NCI-H2171 treated with DMSO at 0.1 percent for 48 hours (cell line): ENCODE measurements at regions not wholly inside any gene's neighbourhood (a gene's known extent, or its start where the extent isn't known, plus 50 kb on each side); places are given as distances from the start of the nearest gene placed in this dataset.
"Not testable (repeated sequence)": the region's sequence is repeated elsewhere in the genome, so short reads cannot be mapped to it uniquely, and the experiment has no call there.

ENCODE experiments used
- DNase-seq: peaks from one replicate; lab custom pipeline; 2025; lab: John Stamatoyannopoulos, UW

DNA sequence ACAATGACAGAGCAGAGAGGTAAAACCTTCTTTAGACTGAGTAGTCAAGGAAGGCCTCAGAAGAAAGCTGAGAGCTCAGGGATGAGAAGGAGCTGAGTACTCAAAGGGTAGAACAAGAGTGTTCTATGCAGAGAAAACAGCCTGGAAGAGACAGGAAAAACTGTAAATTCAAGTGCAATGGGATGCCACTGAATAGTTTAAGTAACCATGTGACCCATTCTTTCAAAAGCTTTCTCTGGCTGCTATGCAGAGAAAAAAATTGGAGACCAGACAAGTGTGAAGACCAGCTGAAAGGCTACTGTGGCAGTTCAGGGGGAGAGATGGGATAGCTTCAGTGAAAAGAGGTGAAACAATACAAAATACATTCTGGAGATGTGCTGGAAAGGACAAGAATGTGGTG is 61.3 kb upstream of the RNF38 start:
- DNase-seq: no peak

DNA sequence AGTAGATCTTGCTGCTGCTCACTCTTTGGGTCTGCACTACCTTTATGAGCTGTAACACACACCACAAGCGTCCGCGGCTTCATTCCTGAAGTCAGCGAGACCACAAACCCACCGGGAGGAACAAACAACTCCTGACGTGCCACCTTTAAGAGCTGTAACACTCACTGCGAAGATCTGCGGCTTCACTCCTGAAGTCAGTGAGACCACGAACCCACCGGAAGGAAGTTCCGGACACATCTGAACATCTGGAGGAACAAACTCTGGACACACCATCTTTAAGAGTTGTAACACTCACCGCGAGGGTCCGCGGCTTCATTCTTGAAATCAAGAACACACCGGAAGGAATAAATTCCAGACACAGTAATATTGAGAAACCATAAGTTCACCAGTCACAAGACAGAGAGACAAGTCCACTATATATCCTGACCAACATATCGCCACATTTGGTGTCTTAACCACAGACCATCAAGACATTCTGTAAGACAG is 58.4 kb upstream of the RNF38 start:
- DNase-seq: not testable (repeated sequence)

DNA sequence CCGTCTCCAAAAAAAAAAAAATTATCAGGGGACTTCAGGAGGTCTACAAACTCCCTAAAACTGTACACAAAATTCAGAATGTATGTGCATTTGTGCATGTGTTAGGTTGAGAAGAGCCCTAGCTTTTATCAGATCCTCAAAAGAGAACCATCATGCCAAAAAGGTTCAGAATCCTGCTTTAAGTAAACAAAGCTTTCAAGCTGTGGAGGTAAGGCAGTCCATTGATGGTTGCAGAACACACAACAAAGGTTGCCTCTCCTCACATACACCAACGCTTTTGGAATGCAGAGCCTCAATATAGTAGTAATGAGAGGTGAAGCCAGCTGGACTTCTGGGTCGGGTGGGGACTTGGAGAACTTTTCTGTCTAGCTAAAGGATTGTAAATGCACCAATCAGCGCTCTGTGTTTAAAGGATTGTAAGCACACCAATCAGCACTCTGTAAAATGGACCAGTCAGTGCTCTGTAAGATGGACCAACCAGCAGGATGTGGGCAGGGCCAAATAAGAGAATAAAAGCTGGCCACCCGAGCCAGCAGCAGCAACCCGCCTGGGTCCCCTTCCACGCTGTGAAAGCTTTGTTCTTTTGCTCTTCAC is 57.9 kb upstream of the RNF38 start:
- no peak for DNase-seq

DNA sequence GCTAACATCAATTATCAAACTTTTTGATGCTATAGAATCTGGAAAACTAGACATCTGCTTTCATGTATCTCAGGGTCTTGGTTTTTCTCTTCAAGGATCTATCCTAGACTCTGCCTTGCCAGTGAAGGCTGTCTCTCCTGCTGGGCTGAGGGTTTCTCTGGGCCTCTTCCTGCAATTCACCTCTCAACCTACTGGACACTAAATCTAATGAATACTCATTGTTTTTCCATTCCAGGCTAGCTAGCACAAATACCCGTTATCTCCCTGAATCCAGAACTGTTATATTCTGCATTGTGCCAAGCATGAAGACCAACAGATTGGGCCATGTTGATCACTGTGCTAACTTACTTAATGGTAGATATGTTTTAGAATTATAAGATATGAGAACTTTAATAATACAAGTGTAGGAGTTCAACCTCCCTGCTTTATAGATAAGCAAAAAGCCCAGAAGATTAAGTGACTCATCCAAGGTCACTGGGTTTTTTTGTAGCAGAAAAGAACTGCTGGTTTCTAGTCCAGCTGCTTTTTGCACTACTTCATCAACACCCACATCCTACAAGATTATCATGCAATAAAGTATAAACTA is 56.5 kb upstream of the RNF38 start:
- DNase-seq: no peak

DNA sequence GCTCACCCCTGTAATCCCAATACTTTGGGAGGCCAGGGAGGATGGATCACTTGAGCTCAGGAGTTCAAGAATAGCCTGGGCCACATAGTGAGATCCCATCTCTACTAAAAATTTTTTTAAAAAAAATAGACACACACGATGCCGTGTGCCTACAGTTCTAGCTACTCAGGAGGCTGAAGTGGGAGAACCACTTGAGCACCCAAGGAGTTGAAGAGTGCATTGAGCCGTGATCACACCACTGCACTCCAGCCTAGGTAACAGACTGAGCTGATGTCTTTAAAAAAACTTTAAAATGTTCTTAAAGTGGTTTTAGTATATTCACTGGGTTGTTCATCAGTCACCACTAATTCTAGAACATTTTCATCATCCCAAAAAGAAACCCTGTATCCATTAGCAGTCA is 51.9 kb upstream of the RNF38 start:
- DNase-seq: no peak

DNA sequence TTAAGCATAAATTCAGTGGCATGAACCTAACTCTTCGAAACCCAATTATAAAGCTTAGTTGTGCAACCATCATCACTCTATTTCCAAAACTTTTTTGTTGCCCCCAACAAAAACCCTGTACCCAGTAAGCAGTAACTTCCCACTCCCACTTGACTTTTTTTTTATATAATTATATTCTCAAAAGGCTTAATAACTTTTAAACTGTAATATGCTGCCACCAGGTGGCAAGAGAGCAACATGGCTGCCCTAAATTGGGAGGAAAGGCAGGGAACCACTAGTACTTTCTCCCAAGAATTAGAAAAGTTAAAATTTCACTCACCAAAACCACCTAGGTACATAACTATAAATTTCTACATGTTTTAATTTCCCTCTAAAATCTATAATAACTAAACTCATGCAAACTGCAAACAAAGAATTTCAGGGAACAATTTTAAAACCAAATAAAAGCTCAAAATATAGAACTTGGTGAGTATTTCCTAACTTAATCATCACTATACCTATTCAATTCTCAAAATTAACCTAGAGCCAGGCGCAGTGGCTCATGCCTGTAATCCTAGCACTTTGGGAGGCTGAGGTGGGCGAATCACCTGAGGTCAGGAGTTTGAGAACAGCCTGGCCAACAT is 50.2 kb upstream of the RNF38 start:
- DNase-seq: peak; percentile 16
